HepG2 (cell line): ENCODE measurements at regions not wholly inside any gene's neighbourhood (a gene's known extent, or its start where the extent isn't known, plus 50 kb on each side); places are given as distances from the start of the nearest gene placed in this dataset.

Source experiments
- GTF2F1 ChIP-seq: fragments of 150-350 bp; IDR thresholded peaks from 2 replicates; pipeline ENCODE4 v1.6.1; 2014; ENCODE audit warnings: low read length
- KDM5B ChIP-seq: sonication (generic); formaldehyde crosslinking; IDR thresholded peaks from 2 replicates; pipeline ENCODE4 v1.4.0; 2020; ENCODE audit warnings: missing genetic modification reagents, mild to moderate bottlenecking, borderline replicate concordance
- KIAA2018 ChIP-seq: sonication (generic); formaldehyde crosslinking; IDR thresholded peaks from 2 replicates; pipeline ENCODE4 v1.5.0; 2020; ENCODE audit warnings: mild to moderate bottlenecking, missing genetic modification reagents, borderline replicate concordance
- MXD4 ChIP-seq: IDR thresholded peaks from 2 replicates; pipeline ENCODE4 v1.6.1; 2016; ENCODE audit warnings: mild to moderate bottlenecking, missing biosample characterization, missing genetic modification reagents
- SOX13 ChIP-seq, 3 experiments: fragments of 450-650 bp in 1 of 3; sonication (generic) in 1 of 3; formaldehyde crosslinking in 1 of 3; IDR thresholded peaks in 2 of 3; conservative IDR thresholded peaks in 1 of 3; 2 replicates each; pipeline versions ENCODE4 v1.5.0 to v1.6.1; 2016 to 2020; ENCODE audit warnings: antibody characterized with exemption in 1 of 3, mild to moderate bottlenecking in 1 of 3, missing compliant biosample characterization in 1 of 3, missing genetic modification reagents in 1 of 3, moderate library complexity in 1 of 3
- SYNCRIP ChIP-seq: fragments of 200-400 bp; formaldehyde crosslinking; IDR thresholded peaks from 2 replicates; pipeline ENCODE4 v1.6.1; 2018; ENCODE audit warnings: mild to moderate bottlenecking, low read depth, low read length; ENCODE audit not compliant: insufficient read depth
- ZFX ChIP-seq: sonication (generic); formaldehyde crosslinking; IDR thresholded peaks from 2 replicates; pipeline ENCODE4 v1.4.0; 2020; ENCODE audit warnings: mild to moderate bottlenecking, low read depth, missing genetic modification reagents, moderate library complexity
- ZNF431 ChIP-seq: sonication (generic); formaldehyde crosslinking; IDR thresholded peaks from 2 replicates; pipeline ENCODE4 v1.9.0; 2022; ENCODE audit warnings: missing genetic modification reagents, low read depth, mild to moderate bottlenecking, borderline replicate concordance

DNA sequence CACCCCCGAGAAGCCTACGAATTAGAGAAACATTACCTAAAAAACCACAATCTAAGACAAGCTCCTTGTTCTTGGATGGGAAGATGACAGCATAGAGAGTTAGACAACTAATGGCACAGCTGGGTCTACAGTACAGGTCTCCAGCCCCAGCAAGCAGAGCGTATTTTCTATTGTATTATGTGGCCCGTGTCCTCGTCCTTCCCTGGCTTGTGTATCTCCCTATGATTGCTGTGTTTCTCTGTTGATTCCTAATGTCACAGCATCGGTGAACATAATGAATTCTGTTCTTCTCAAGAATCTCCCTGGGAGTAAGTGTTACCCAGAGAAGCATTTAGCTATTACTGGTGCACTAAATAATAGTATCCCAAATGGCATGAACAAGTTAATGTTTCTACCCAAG lies 66.8 kb upstream of the CEP78 start (continued):
- TF ChIP-seq KIAA2018 (CRISPR knock-in tag) (no peak), KDM5B (CRISPR knock-in tag) (no peak), SYNCRIP (no peak), GTF2F1 (no peak), MXD4 (CRISPR knock-in tag) (no peak), ZFX (CRISPR knock-in tag) (no peak), SOX13 (IDR thresholded peaks at IDR 0.05) (no peak), SOX13 (CRISPR knock-in tag; conservative IDR thresholded peaks at IDR 0.05 in 1 of 2, IDR thresholded peaks at IDR 0.05 in 1 of 2) (no peak), ZNF431 (CRISPR knock-in tag) (no peak)
